Frontal cortex (tissue), 3 donors: ENCODE measurements at regions not wholly inside any gene's neighbourhood (a gene's known extent, or its start where the extent isn't known, plus 50 kb on each side); places are given as distances from the start of the nearest gene placed in this dataset.

Source experiments
- DNase-seq, 2 donors: peaks; one replicate each; pipeline ENCODE4 v3.0.0; 2012; ENCODE audit warnings: low spot score in 2 of 2
- FAIRE-seq: peaks from 2 replicates; lab custom pipeline; 2012; peaks lifted over from hg19 to GRCh38; lab: Jason Lieb, UNC
- donor health status: control.
- donor health status: control.
- donor health status: control.

- FAIRE-seq: no peak
- DNase-seq: peak in 1 of 2 donors; percentile 54
Observed at GRCh38 chr4:176002007-176002613, 63.5 kb upstream of the WDR17 start.

- no peak for FAIRE-seq
- no peak for DNase-seq
Observed at GRCh38 chr4:176005766-176006165, 59.9 kb upstream of the WDR17 start.

- DNase-seq: no peak
- FAIRE-seq: no peak
Observed at GRCh38 chr4:176009254-176009653, 56.4 kb upstream of the WDR17 start.

- FAIRE-seq: no peak
- DNase-seq: no peak
Observed at GRCh38 chr4:176011529-176011928, 54.1 kb upstream of the WDR17 start.

GRCh38 chr4:176013476-176014247 is 52.0 kb upstream of the WDR17 start:
- FAIRE-seq (no peak), DNase-seq (no peak)

- DNase-seq (no peak), FAIRE-seq (peak; percentile 91)
Observed at GRCh38 chr4:176014583-176015108, 51.0 kb upstream of the WDR17 start.
